ENCODE measurements at regions not wholly inside any gene's neighbourhood (a gene's known extent, or its start where the extent isn't known, plus 50 kb on each side); places are given as distances from the start of the nearest gene placed in this dataset.

- 95% methylated on average over 3 of the region's 5 CpGs for WGBS (ENCODE audit: insufficient coverage)
- Histone ChIP-seq H3K4me3 (ENCODE audit: control insufficient read depth in 1 of 7, extremely low read depth in 1 of 7, insufficient read depth in 4 of 7, low read depth in 2 of 7, low read length in 6 of 7) (no peak overlapping the region), H3K27me3 (replicated peaks in 2 of 5; ENCODE audit: control insufficient read depth in 4 of 5, insufficient read depth in 5 of 5, low read length in 4 of 5) (no peaks in the 10 kb centered on the region), H3K9me3 (ENCODE audit: control extremely low read depth in 1 of 5, control insufficient read depth in 4 of 5, insufficient read depth in 2 of 5, low read depth in 1 of 5, low read length in 4 of 5) (peaks cover 0 to 7% (median 0%) of the 10 kb centered on the region in 5 experiments), H3K36me3 (ENCODE audit: control insufficient read depth in 4 of 4, insufficient read depth in 4 of 4, low read length in 3 of 4) (no peaks in the 10 kb centered on the region), H3K4me1 (ENCODE audit: control extremely low read depth in 1 of 4, control insufficient read depth in 4 of 4, insufficient read depth in 4 of 4, low read length in 3 of 4) (no peaks in the 10 kb centered on the region), H3K27ac (ENCODE audit: insufficient read depth in 1 of 2, low read depth in 1 of 2, low read length in 2 of 2, poor library complexity in 1 of 2, severe bottlenecking in 2 of 2) (no peak overlapping the region)
- DNase-seq: no peak
- CTCF ChIA-PET: no interaction called here
- POLR2A ChIA-PET: no interaction called here
These were observed 78.4 kb upstream of the BAIAP2L1 start for GRCh38 chr7:98479318-98479717.

DNA sequence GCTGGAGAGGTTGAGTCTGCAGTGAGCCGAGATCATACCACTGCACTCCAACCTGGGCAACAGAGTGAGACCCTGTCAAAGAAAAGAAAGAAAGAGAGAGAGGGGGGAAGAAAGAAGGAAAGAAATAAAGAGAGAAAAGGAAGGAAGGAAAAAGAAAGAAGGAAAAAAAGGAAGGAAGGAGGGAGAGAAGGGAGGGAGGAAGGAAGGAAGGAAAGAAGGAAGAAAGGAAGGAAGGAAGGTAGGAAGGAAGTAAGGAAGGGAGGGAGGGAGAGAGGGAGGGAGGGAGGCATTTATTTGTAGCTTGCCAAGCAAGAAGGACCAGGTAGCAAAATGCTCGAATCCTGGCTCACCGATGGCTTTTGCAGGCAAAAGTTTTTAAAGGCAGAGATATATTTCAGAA lies 74.5 kb upstream of the BAIAP2L1 start:
- peaks cover 0 to 3% (median 0%) of the 10 kb centered on the region in 5 experiments for H3K9me3 ChIP-seq (ENCODE audit: control extremely low read depth in 1 of 5, control insufficient read depth in 4 of 5, insufficient read depth in 2 of 5, low read depth in 1 of 5, low read length in 4 of 5)
- CTCF ChIA-PET: no interaction called here
- no peak overlapping the region for H3K4me3 ChIP-seq (ENCODE audit: control insufficient read depth in 1 of 7, extremely low read depth in 1 of 7, insufficient read depth in 4 of 7, low read depth in 2 of 7, low read length in 6 of 7)
- peaks cover 0 to 4% (median 0%) of the 10 kb centered on the region in 4 experiments for H3K4me1 ChIP-seq (ENCODE audit: control extremely low read depth in 1 of 4, control insufficient read depth in 4 of 4, insufficient read depth in 4 of 4, low read length in 3 of 4)
- no peaks in the 10 kb centered on the region for H3K36me3 ChIP-seq (ENCODE audit: control insufficient read depth in 4 of 4, insufficient read depth in 4 of 4, low read length in 3 of 4)
- DNase-seq: no peak
- peaks cover 0 to 21% (median 4%) of the 10 kb centered on the region in 5 experiments for H3K27me3 ChIP-seq (replicated peaks in 2 of 5; ENCODE audit: control insufficient read depth in 4 of 5, insufficient read depth in 5 of 5, low read length in 4 of 5)
- no peak overlapping the region for H3K27ac ChIP-seq (ENCODE audit: insufficient read depth in 1 of 2, low read depth in 1 of 2, low read length in 2 of 2, poor library complexity in 1 of 2, severe bottlenecking in 2 of 2)
- WGBS (ENCODE audit: insufficient coverage): 100% methylated on average over 3 of the region's 3 CpGs
- POLR2A ChIA-PET: no interaction called here

GRCh38 chr7:98474558-98474957 lies 73.7 kb upstream of the BAIAP2L1 start:
- POLR2A ChIA-PET: no interaction called here

GRCh38 chr7:98472521-98472954 lies 71.6 kb upstream of the BAIAP2L1 start:
- 92% methylated on average over 11 of the region's 11 CpGs for WGBS (ENCODE audit: insufficient coverage)
- Histone ChIP-seq H3K4me1 (ENCODE audit: control extremely low read depth in 1 of 4, control insufficient read depth in 4 of 4, insufficient read depth in 4 of 4, low read length in 3 of 4) (peaks cover 0 to 4% (median 0%) of the 10 kb centered on the region in 4 experiments), H3K27ac (ENCODE audit: insufficient read depth in 1 of 2, low read depth in 1 of 2, low read length in 2 of 2, poor library complexity in 1 of 2, severe bottlenecking in 2 of 2) (no peak overlapping the region), H3K4me3 (ENCODE audit: control insufficient read depth in 1 of 7, extremely low read depth in 1 of 7, insufficient read depth in 4 of 7, low read depth in 2 of 7, low read length in 6 of 7) (no peak overlapping the region), H3K9me3 (ENCODE audit: control extremely low read depth in 1 of 5, control insufficient read depth in 4 of 5, insufficient read depth in 2 of 5, low read depth in 1 of 5, low read length in 4 of 5) (peaks cover 0 to 10% (median 3%) of the 10 kb centered on the region in 5 experiments), H3K27me3 (replicated peaks in 2 of 5; ENCODE audit: control insufficient read depth in 4 of 5, insufficient read depth in 5 of 5, low read length in 4 of 5) (peaks cover 5 to 40% (median 8%) of the 10 kb centered on the region in 5 experiments), H3K36me3 (ENCODE audit: control insufficient read depth in 4 of 4, insufficient read depth in 4 of 4, low read length in 3 of 4) (no peaks in the 10 kb centered on the region)
- POLR2A ChIA-PET: no interaction called here
- DNase-seq: no peak
- CTCF ChIA-PET: interaction anchor here (1.1 to 1.6 kb wide), 2 partner anchors 270 to 359 kb away, joined by 3 to 4 read pairs; no protein-coding TSS in a partner anchor

More at GRCh38 chr7:98474558-98474957, 73.7 kb upstream of the BAIAP2L1 start:
- CTCF ChIA-PET: no interaction called here
- 94% methylated on average over 7 of the region's 7 CpGs for WGBS (ENCODE audit: insufficient coverage)
- Histone ChIP-seq H3K4me1 (ENCODE audit: control extremely low read depth in 1 of 4, control insufficient read depth in 4 of 4, insufficient read depth in 4 of 4, low read length in 3 of 4) (peaks cover 0 to 4% (median 0%) of the 10 kb centered on the region in 4 experiments), H3K27me3 (replicated peaks in 2 of 5; ENCODE audit: control insufficient read depth in 4 of 5, insufficient read depth in 5 of 5, low read length in 4 of 5) (peaks cover 0 to 29% (median 6%) of the 10 kb centered on the region in 5 experiments), H3K36me3 (ENCODE audit: control insufficient read depth in 4 of 4, insufficient read depth in 4 of 4, low read length in 3 of 4) (no peaks in the 10 kb centered on the region), H3K4me3 (ENCODE audit: control insufficient read depth in 1 of 7, extremely low read depth in 1 of 7, insufficient read depth in 4 of 7, low read depth in 2 of 7, low read length in 6 of 7) (no peak overlapping the region), H3K27ac (ENCODE audit: insufficient read depth in 1 of 2, low read depth in 1 of 2, low read length in 2 of 2, poor library complexity in 1 of 2, severe bottlenecking in 2 of 2) (no peak overlapping the region), H3K9me3 (ENCODE audit: control extremely low read depth in 1 of 5, control insufficient read depth in 4 of 5, insufficient read depth in 2 of 5, low read depth in 1 of 5, low read length in 4 of 5) (peaks cover 0 to 1% (median 0%) of the 10 kb centered on the region in 5 experiments)
- DNase-seq: no peak

DNA sequence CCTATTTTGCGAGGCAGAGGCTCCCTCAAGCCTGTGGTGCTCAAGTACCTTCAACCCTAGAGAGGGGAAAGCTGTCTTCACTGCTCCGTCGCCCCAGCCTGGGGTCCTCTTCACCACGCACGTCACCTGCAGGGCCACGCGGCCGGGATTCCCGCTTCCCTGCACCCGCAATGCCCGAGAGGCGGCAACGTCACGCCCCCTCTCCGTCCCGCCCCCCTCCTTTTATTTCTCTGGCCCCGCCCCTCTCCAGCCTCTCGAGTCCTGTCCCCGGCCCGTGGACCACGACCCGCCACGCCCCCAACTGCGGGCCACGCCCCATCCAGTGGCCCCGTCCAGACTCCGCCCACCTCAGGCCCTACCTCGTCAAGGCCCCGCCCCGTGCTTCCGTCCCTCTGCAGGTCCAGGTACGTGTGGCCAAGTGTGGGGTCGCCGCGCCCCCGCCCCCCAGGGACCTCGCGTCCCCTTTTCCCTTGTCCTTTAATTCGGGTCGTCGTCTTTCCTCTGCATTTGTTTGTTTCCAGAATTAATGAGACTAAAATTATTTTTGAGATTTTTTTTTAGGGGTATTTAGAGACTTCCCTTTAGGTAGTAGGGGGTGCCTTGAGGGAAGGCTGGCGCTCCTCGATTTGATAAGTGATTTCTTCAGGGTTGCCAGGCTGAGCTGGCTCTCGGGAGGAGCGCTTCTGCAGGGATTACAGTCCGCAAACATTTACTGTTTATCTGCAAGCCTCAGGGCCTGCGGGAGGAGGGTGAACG lies 69.8 kb upstream of the BAIAP2L1 start:
- 4% methylated on average over 35 of the region's 48 CpGs for WGBS (ENCODE audit: insufficient coverage)
- DNase-seq: peak; percentile 13 to 37 (median 37)
- H3K27me3 ChIP-seq (replicated peaks in 2 of 5; ENCODE audit: control insufficient read depth in 4 of 5, insufficient read depth in 5 of 5, low read length in 4 of 5): peaks cover 5 to 43% (median 8%) of the 10 kb centered on the region in 5 experiments
- peaks cover 0 to 10% (median 3%) of the 10 kb centered on the region in 5 experiments for H3K9me3 ChIP-seq (ENCODE audit: control extremely low read depth in 1 of 5, control insufficient read depth in 4 of 5, insufficient read depth in 2 of 5, low read depth in 1 of 5, low read length in 4 of 5)
- H3K27ac ChIP-seq (ENCODE audit: insufficient read depth in 1 of 2, low read depth in 1 of 2, low read length in 2 of 2, poor library complexity in 1 of 2, severe bottlenecking in 2 of 2): no peak overlapping the region
- H3K36me3 ChIP-seq (ENCODE audit: control insufficient read depth in 4 of 4, insufficient read depth in 4 of 4, low read length in 3 of 4): no peaks in the 10 kb centered on the region
- ChIA-PET POLR2A (no interaction called here), CTCF (no interaction called here)
- peak overlapping the region in 3 of 7 experiments; percentile 13 to 36 (median 33) for H3K4me3 ChIP-seq (ENCODE audit: control insufficient read depth in 1 of 7, extremely low read depth in 1 of 7, insufficient read depth in 4 of 7, low read depth in 2 of 7, low read length in 6 of 7)
- peaks cover 0 to 4% (median 0%) of the 10 kb centered on the region in 4 experiments for H3K4me1 ChIP-seq (ENCODE audit: control extremely low read depth in 1 of 4, control insufficient read depth in 4 of 4, insufficient read depth in 4 of 4, low read length in 3 of 4)

DNA sequence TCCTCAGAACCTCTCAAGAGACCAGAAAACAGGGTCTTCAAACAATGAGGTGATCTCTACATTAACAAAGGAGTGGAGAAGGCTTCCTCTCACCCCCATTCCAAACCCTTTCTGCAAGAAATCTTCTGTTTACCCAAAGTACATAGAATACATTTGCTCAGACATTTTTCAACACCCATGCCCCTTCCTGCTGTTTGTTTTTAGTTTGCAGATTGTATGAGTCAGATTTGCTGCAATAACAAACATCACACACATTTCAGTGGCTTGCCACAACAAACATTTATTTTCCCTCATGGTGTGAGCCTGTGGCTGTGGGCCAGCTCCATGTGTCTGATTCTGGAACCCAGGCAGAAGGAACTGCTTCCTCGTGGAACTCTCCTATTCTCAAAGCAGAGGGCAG lies 68.2 kb upstream of the BAIAP2L1 start:
- CTCF ChIA-PET: no interaction called here
- Histone ChIP-seq H3K36me3 (ENCODE audit: control insufficient read depth in 4 of 4, insufficient read depth in 4 of 4, low read length in 3 of 4) (no peaks in the 10 kb centered on the region), H3K27ac (ENCODE audit: insufficient read depth in 1 of 2, low read depth in 1 of 2, low read length in 2 of 2, poor library complexity in 1 of 2, severe bottlenecking in 2 of 2) (no peak overlapping the region), H3K4me1 (ENCODE audit: control extremely low read depth in 1 of 4, control insufficient read depth in 4 of 4, insufficient read depth in 4 of 4, low read length in 3 of 4) (peaks cover 0 to 4% (median 0%) of the 10 kb centered on the region in 4 experiments), H3K27me3 (replicated peaks in 2 of 5; ENCODE audit: control insufficient read depth in 4 of 5, insufficient read depth in 5 of 5, low read length in 4 of 5) (peaks cover 5 to 48% (median 11%) of the 10 kb centered on the region in 5 experiments), H3K9me3 (ENCODE audit: control extremely low read depth in 1 of 5, control insufficient read depth in 4 of 5, insufficient read depth in 2 of 5, low read depth in 1 of 5, low read length in 4 of 5) (peaks cover 0 to 10% (median 3%) of the 10 kb centered on the region in 5 experiments), H3K4me3 (ENCODE audit: control insufficient read depth in 1 of 7, extremely low read depth in 1 of 7, insufficient read depth in 4 of 7, low read depth in 2 of 7, low read length in 6 of 7) (no peak overlapping the region)
- 91% methylated on average over 1 of the region's 1 CpG for WGBS (ENCODE audit: insufficient coverage)
- DNase-seq: no peak
- POLR2A ChIA-PET: interaction anchor here (0.5 kb wide), 1 partner anchor 1249 kb away, joined by 4 read pairs; no protein-coding TSS in a partner anchor
